ENCODE measurements at regions not wholly inside any gene's neighbourhood (a gene's known extent, or its start where the extent isn't known, plus 50 kb on each side); places are given as distances from the start of the nearest gene placed in this dataset.

DNA sequence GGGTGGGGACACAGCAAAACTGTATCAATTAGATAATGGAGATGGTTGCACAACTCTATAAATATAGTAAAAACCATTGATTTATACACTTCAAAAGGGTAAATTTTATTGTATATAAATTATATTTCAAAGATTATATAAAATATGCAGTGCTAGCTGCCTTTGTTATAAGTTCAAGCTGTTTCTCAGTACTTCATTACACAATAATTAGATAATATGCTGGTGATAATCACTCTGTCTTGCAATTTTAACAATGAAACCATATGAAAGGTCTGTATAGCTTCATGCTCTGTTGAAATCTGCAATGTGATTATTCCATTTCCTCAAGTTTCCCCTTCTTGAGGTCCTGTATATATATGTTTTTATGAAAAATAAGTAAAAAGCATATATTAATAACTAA lies 73.4 kb upstream of the PLS3 start:
- H3K36me3 ChIP-seq (ENCODE audit: control insufficient read depth, insufficient read depth, low read length), result no peaks in the 10 kb centered on the region
- ChIA-PET CTCF (no interaction called here), POLR2A (no interaction called here)
- TF ChIP-seq, protein P1, sequence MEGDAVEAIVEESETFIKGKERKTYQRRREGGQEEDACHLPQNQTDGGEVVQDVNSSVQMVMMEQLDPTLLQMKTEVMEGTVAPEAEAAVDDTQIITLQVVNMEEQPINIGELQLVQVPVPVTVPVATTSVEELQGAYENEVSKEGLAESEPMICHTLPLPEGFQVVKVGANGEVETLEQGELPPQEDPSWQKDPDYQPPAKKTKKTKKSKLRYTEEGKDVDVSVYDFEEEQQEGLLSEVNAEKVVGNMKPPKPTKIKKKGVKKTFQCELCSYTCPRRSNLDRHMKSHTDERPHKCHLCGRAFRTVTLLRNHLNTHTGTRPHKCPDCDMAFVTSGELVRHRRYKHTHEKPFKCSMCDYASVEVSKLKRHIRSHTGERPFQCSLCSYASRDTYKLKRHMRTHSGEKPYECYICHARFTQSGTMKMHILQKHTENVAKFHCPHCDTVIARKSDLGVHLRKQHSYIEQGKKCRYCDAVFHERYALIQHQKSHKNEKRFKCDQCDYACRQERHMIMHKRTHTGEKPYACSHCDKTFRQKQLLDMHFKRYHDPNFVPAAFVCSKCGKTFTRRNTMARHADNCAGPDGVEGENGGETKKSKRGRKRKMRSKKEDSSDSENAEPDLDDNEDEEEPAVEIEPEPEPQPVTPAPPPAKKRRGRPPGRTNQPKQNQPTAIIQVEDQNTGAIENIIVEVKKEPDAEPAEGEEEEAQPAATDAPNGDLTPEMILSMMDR (IDR thresholded peaks at IDR 0.05; ENCODE audit: insufficient read depth, low read depth, low read length), result no peak
- H3K4me3 ChIP-seq (ENCODE audit: low read depth, low read length), result no peak overlapping the region
- no peak for DNase-seq (ENCODE audit: low read depth)
- no peaks in the 10 kb centered on the region for H3K27me3 ChIP-seq (ENCODE audit: control insufficient read depth, insufficient read depth, low read length)

DNA sequence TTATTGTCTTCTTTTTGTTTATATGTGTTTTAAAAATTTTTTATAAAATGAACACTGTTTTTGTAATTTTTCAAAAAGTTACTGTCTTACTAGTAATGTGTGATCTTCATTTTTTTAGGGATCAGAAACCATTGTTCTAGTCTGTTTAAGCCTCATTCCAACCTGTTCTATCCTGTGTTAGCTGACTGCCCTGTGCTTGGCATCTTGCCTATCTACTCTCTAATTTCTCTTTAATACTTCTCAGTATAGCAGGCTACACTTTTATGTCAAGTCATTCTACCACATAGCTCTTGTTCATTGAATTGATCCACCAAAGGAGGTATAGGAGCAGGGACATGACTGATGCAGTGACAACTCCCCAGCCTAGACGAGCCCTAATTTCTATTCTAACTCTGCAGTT lies 70.2 kb upstream of the PLS3 start:
- H3K27me3 ChIP-seq (ENCODE audit: control insufficient read depth, insufficient read depth, low read length), result no peaks in the 10 kb centered on the region
- H3K4me3 ChIP-seq (ENCODE audit: low read depth, low read length), result no peak overlapping the region
- POLR2A ChIA-PET, result no interaction called here
- H3K36me3 ChIP-seq (ENCODE audit: control insufficient read depth, insufficient read depth, low read length), result no peaks in the 10 kb centered on the region
- CTCF ChIA-PET, result interaction anchor here (1.5 kb wide), 1 partner anchor 13 kb away, joined by 4 read pairs; no protein-coding TSS in a partner anchor
- DNase-seq (ENCODE audit: low read depth), result no peak
- TF ChIP-seq, protein P1 (IDR thresholded peaks at IDR 0.05; ENCODE audit: insufficient read depth, low read depth, low read length), result no peak

DNA sequence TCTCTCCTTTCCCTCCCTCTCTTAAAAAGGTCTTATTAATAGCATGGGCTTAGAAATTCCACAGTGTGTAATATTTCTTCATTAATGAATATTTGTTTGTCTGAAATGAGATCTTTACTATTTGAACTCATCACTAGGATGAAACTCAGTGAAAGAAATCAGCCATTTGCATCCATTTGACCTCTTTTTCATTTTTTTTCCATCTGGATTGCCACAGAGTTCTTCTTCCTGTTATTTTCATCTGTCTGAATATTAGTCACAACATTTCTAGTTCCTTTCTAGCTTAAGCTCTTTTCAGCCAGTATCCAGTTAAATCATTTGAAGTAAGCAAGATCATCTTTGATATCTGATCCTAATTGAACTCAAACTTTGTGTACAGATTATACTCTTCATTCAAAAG lies 69.2 kb upstream of the PLS3 start:
- Histone ChIP-seq H3K4me3 (ENCODE audit: low read depth, low read length) (no peak overlapping the region), H3K36me3 (ENCODE audit: control insufficient read depth, insufficient read depth, low read length) (no peaks in the 10 kb centered on the region), H3K27me3 (ENCODE audit: control insufficient read depth, insufficient read depth, low read length) (no peaks in the 10 kb centered on the region)
- POLR2A ChIA-PET, result no interaction called here
- CTCF ChIA-PET, result interaction anchor here (1.1 kb wide), 1 partner anchor 151 kb away, joined by 4 read pairs; no protein-coding TSS in a partner anchor
- DNase-seq (ENCODE audit: low read depth), result no peak
- TF ChIP-seq, protein P1 (IDR thresholded peaks at IDR 0.05; ENCODE audit: insufficient read depth, low read depth, low read length), result no peak

DNA sequence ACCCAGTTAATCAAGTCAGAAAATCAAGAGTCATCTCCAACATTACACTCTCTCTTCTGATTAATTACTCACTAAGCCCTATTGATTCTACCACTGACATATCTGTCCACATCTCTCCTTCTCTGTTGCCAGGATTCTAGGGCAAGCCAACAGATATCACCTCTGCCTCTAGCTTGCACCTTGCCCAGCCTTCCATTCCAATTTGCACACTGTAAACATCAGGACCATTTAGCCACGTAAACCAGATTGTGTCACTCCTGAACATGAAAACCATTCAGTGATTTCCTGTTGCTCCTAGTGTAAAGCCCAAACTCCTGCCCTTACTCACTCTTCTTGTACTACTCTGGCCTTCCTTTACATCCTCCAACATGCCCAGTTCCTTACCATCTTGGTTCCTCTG lies 68.0 kb upstream of the PLS3 start:
- TF ChIP-seq, protein P1 (IDR thresholded peaks at IDR 0.05; ENCODE audit: insufficient read depth, low read depth, low read length), result no peak
- H3K4me3 ChIP-seq (ENCODE audit: low read depth, low read length), result no peak overlapping the region
- no peaks in the 10 kb centered on the region for H3K36me3 ChIP-seq (ENCODE audit: control insufficient read depth, insufficient read depth, low read length)
- no peak for DNase-seq (ENCODE audit: low read depth)
- CTCF ChIA-PET, result no interaction called here
- POLR2A ChIA-PET, result no interaction called here
- no peaks in the 10 kb centered on the region for H3K27me3 ChIP-seq (ENCODE audit: control insufficient read depth, insufficient read depth, low read length)

DNA sequence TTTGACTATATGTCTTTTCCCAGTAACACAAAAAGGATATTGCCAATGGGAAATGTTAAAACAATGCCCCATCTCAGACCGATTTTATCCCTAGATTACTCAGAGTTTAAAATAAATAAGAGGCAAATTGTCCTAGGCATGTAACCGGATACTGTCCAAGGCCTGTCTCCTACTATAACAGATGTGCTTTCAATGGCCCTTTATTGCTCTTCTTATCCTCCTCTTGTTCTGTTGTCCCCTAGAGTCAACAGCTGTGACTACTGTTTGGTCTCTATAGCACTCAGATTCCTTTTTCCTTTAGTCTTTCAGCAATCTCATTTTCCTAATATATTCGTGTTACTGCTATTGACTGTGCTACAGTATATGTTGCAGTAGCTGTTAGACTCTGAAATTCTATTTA lies 66.8 kb upstream of the PLS3 start:
- Histone ChIP-seq H3K36me3 (ENCODE audit: control insufficient read depth, insufficient read depth, low read length) (no peaks in the 10 kb centered on the region), H3K27me3 (ENCODE audit: control insufficient read depth, insufficient read depth, low read length) (no peaks in the 10 kb centered on the region), H3K4me3 (ENCODE audit: low read depth, low read length) (no peak overlapping the region)
- DNase-seq (ENCODE audit: low read depth), result no peak
- CTCF ChIA-PET, result no interaction called here
- POLR2A ChIA-PET, result no interaction called here
- TF ChIP-seq, protein P1 (IDR thresholded peaks at IDR 0.05; ENCODE audit: insufficient read depth, low read depth, low read length), result no peak
